ENCODE measurements at regions not wholly inside any gene's neighbourhood (a gene's known extent, or its start where the extent isn't known, plus 50 kb on each side); places are given as distances from the start of the nearest gene placed in this dataset.

GRCh38 chr4:14222377-14223029 is 595.0 kb upstream of the BOD1L1 start:
- Histone ChIP-seq H3K27me3 (ENCODE audit: control insufficient read depth, insufficient read depth, low read length) (no peaks in the 10 kb centered on the region), H3K27ac (ENCODE audit: low read depth, low read length) (no peak overlapping the region), H3K9me3 (ENCODE audit: control insufficient read depth, insufficient read depth, low read length) (no peaks in the 10 kb centered on the region), H3K4me3 (ENCODE audit: low read depth, low read length) (no peak overlapping the region)
- no peak for TF ChIP-seq CTCF (IDR thresholded peaks at IDR 0.05; ENCODE audit: low read depth, low read length)
- DNase-seq (ENCODE audit: low read depth, low spot score), result no peak
- POLR2A ChIA-PET, result no interaction called here
- CTCF ChIA-PET, result interaction anchor here (1.4 kb wide), 1 partner anchor 568 kb away, joined by 4 read pairs; no protein-coding TSS in a partner anchor

GRCh38 chr4:14223461-14223860 is 595.9 kb upstream of the BOD1L1 start:
- no peak for TF ChIP-seq CTCF (IDR thresholded peaks at IDR 0.05; ENCODE audit: low read depth, low read length)
- ChIA-PET CTCF (interaction anchor here (1.4 kb wide), 1 partner anchor 569 kb away, joined by 4 read pairs; no protein-coding TSS in a partner anchor), POLR2A (no interaction called here)

GRCh38 chr4:14225688-14226207 is 598.2 kb upstream of the BOD1L1 start:
- TF ChIP-seq CTCF (IDR thresholded peaks at IDR 0.05; ENCODE audit: low read depth, low read length), result no peak
- ChIA-PET CTCF (no interaction called here), POLR2A (no interaction called here)
- DNase-seq (ENCODE audit: low read depth, low spot score), result no peak
- Histone ChIP-seq H3K27me3 (ENCODE audit: control insufficient read depth, insufficient read depth, low read length) (no peaks in the 10 kb centered on the region), H3K9me3 (ENCODE audit: control insufficient read depth, insufficient read depth, low read length) (no peaks in the 10 kb centered on the region), H3K27ac (ENCODE audit: low read depth, low read length) (no peak overlapping the region), H3K4me3 (ENCODE audit: low read depth, low read length) (no peak overlapping the region)

More at GRCh38 chr4:14223461-14223860, 595.9 kb upstream of the BOD1L1 start:
- no peaks in the 10 kb centered on the region for H3K9me3 ChIP-seq (ENCODE audit: control insufficient read depth, insufficient read depth, low read length)
- H3K4me3 ChIP-seq (ENCODE audit: low read depth, low read length), result no peak overlapping the region
- no peaks in the 10 kb centered on the region for H3K27me3 ChIP-seq (ENCODE audit: control insufficient read depth, insufficient read depth, low read length)
- no peak for DNase-seq (ENCODE audit: low read depth, low spot score)
- H3K27ac ChIP-seq (ENCODE audit: low read depth, low read length), result no peak overlapping the region

GRCh38 chr4:14233126-14233525 is 605.6 kb upstream of the BOD1L1 start:
- no peaks in the 10 kb centered on the region for H3K27me3 ChIP-seq (ENCODE audit: control insufficient read depth, insufficient read depth, low read length)
- ChIA-PET CTCF (interaction anchor here (1.2 kb wide), 1 partner anchor 579 kb away, joined by 3 read pairs; no protein-coding TSS in a partner anchor), POLR2A (no interaction called here)
- H3K9me3 ChIP-seq (ENCODE audit: control insufficient read depth, insufficient read depth, low read length), result no peaks in the 10 kb centered on the region
- H3K4me3 ChIP-seq (ENCODE audit: low read depth, low read length), result no peak overlapping the region
- no peak overlapping the region for H3K27ac ChIP-seq (ENCODE audit: low read depth, low read length)
- no peak for DNase-seq (ENCODE audit: low read depth, low spot score)
- no peak for TF ChIP-seq CTCF (IDR thresholded peaks at IDR 0.05; ENCODE audit: low read depth, low read length)

- no peaks in the 10 kb centered on the region for H3K27me3 ChIP-seq (ENCODE audit: control insufficient read depth, insufficient read depth, low read length)
- POLR2A ChIA-PET, result no interaction called here
- H3K27ac ChIP-seq (ENCODE audit: low read depth, low read length), result no peak overlapping the region
- H3K9me3 ChIP-seq (ENCODE audit: control insufficient read depth, insufficient read depth, low read length), result no peaks in the 10 kb centered on the region
- DNase-seq (ENCODE audit: low read depth, low spot score), result no peak
- no peak for TF ChIP-seq CTCF (IDR thresholded peaks at IDR 0.05; ENCODE audit: low read depth, low read length)
- CTCF ChIA-PET, result no interaction called here
- H3K4me3 ChIP-seq (ENCODE audit: low read depth, low read length), result no peak overlapping the region
Measured at GRCh38 chr4:14234307-14234706, 606.8 kb upstream of the BOD1L1 start.
